CD1c-positive myeloid dendritic cell (primary cell): ENCODE measurements at regions not wholly inside any gene's neighbourhood (a gene's known extent, or its start where the extent isn't known, plus 50 kb on each side); places are given as distances from the start of the nearest gene placed in this dataset.
"Not testable (repeated sequence)": the region's sequence is repeated elsewhere in the genome, so short reads cannot be mapped to it uniquely, and the experiment has no call there.

Source experiments
- DNase-seq: peaks from one replicate; pipeline ENCODE4 v3.0.0-alpha.2; 2016; ENCODE audit errors: extremely low spot score

GRCh38 chr20:19026121-19026878 lies 186.1 kb upstream of the SLC24A3 start:
- no peak for DNase-seq

DNA sequence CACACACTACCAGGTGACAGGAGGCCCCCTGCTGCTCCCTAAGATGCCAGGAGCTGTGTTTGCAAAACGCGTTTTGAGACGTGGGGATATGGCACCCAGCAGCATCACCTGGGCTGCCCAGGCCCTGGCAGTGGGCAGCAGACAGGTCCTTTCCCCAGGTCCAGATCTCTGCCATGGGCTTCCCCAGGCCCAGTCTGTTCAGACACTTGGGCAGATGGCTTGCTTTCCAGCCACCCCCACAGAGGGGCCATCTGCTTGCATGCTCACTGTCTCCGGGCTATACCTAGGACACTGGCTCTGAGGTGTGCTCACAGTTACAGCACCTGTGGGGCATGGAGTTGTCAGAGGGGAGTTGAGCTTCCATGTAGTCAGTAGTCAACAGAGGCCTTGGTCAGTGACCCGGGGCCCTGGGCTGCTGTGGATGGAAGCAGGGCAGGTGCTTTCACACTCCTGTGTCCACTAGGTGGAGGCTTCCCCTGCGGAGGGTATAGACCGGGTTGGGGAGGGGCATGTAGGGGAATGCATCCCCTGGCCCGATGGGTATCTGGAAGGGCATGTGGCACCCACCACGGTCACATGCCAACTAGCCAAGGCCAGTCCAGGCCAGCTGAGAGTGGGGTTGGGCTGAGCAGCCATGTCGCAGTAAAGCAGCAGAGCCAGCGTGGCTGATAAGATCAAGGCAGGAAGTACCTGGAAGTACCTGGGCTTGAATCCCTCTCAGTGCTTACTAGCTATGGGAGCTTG lies 185.4 kb upstream of the SLC24A3 start:
- no peak for DNase-seq

GRCh38 chr20:19027971-19028370 lies 184.5 kb upstream of the SLC24A3 start:
- DNase-seq = no peak

GRCh38 chr20:19041787-19042186 lies 170.7 kb upstream of the SLC24A3 start:
- no peak for DNase-seq

- DNase-seq = no peak
Observed at GRCh38 chr20:19045371-19045770, 167.1 kb upstream of the SLC24A3 start.

GRCh38 chr20:19047040-19047950 lies 165.1 kb upstream of the SLC24A3 start:
- no peak for DNase-seq

GRCh38 chr20:19047951-19048296 lies 164.5 kb upstream of the SLC24A3 start:
- DNase-seq = no peak

DNA sequence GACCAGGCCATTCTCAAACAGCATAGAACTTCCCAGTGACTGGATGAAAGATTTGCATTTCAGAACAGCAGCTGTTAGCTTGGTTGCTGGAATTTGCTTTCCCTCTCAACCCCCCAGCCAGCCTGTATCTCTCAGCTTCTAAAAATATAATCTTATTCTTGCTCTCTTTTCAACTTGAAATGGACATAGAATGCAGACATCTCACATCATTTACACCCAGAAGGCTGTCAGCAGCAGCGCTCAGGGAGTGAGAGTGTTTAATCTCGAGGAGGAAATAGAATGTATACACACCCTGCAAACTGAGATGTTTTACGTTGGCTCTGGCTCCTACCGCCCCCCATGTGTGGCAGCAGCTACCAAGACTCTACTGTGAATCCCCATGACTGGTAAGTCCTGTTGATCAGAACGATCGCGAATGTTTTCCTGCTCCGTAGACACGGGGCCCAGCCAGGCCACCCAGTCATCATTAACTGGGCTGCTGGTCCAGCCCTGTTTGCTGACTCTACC lies 163.4 kb upstream of the SLC24A3 start:
- DNase-seq = no peak

DNA sequence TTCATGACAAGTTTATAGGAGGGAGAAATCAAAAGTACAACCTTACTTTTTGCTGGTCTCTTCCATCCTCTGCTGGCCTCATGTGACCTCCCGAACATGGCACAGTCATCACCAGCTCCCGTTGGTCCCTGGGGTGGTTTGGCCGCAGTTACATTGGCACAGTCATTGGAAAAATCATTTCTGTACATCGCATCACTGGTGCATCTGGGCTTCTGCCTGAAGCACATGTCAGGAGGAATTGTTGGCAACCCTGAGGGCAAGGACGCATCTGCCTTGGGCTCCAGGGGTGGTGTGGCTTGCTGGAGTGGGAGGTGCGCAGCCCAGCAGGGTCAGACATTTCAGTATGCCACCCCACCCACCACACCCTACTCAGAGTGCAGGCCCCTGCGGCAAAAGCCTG lies 162.9 kb upstream of the SLC24A3 start:
- DNase-seq = no peak

DNA sequence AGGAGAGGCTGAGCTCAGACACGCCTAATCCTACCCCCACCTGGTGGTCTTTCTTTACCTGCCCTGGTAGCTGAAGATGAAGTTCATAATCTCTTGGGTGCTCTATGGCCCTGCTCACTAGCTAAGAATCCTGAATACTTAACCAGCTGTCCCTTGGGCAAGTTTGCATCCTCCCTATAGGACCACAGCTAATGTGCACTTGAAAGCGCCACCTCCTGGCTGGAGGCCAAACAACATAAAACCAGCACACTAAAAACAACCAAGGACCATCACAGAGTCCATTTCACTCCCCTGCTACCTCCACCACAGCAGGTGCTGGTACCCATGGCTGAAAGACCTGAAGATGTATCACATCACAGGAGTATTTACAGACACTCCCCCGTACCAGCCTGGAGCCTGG lies 155.5 kb upstream of the SLC24A3 start:
- DNase-seq = no peak

DNA sequence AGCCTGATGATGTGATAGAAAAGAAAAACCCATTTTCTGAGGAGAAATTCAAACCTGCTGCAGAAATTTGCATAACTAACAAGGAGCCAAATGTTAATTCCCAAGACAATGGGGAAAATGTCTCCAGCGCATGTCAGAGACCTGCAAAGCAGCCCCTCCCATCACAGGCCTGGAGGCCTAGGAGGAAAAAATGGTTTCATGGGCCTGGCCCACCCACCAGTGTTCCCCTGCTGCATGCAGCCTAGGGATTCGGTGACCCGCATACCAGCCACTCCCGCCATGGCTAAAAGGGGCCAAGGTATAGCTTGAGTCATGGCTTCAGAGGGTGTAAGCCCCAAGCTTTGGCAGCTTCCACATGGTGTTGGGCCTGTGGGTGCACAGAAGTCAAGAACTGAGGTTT lies 147.7 kb upstream of the SLC24A3 start:
- DNase-seq = not testable (repeated sequence)

- DNase-seq = no peak
Observed at GRCh38 chr20:19067986-19068385, 144.5 kb upstream of the SLC24A3 start.

GRCh38 chr20:19070026-19070425 lies 142.4 kb upstream of the SLC24A3 start:
- no peak for DNase-seq

DNA sequence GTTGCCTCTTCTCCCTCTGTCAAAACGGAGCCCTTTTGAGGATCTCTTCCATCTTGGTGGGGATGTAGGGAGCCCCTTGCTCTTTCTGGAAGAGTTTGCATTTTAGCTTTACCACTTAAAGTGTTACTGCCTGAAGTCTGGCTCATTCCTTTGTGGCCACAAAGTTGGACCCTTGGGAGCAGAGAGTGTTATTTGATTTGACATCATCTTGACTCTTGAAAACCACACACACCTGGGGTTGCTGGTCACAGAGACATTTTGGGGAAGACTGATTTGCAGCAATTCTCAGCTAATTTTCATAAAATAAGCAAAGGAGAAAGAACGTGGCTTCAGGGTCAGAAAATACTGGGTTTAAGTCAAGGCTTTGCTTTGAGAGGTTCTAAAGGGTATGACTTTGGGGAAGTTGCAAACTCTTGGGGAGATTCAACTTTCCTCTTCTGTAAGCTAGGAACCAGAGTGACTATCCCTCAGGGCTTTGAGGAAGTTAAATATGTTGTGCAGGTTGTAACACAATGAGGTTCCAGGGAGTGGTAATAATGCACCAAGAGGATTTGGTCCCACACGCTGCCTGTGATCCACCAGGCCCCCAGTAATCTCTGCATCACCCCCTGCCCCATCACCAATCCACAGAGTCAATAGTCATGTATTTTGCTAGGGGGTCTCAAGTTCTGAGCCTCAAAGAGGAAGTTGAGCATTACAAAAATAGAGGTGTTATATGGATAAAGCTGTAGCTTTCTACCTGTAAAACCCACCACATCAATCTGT lies 141.6 kb upstream of the SLC24A3 start:
- DNase-seq = no peak

- DNase-seq = no peak
Observed at GRCh38 chr20:19071446-19071725, 141.1 kb upstream of the SLC24A3 start.

DNA sequence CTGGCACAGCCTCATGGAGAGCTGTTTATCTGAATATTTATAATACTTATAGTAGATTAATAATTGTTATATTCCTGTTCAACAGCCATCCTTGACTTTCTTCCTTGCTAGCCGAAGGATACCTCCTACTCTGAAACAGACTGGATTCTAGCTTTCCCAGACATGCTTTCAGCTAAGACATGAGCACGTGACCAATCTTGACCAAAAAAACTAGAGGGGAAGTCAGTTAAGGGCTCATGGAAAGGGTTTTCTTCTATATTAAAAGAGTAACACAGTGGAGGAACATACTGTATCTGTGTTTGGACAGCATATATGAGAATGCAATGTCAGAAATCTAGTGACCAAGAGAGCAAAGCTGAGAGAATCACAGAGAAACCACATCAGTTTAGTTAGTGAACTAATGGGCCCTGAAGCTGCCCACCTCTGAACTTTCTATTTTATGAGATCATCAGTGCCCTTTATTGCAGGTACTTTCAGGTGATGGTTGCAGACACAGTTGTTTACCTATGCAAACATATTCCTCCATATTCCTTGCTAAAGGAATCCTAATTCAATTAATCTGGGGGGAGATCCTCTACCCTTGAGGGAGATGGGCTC lies 140.4 kb upstream of the SLC24A3 start:
- DNase-seq = no peak

- DNase-seq = no peak
Observed at GRCh38 chr20:19072988-19073387, 139.5 kb upstream of the SLC24A3 start.

DNA sequence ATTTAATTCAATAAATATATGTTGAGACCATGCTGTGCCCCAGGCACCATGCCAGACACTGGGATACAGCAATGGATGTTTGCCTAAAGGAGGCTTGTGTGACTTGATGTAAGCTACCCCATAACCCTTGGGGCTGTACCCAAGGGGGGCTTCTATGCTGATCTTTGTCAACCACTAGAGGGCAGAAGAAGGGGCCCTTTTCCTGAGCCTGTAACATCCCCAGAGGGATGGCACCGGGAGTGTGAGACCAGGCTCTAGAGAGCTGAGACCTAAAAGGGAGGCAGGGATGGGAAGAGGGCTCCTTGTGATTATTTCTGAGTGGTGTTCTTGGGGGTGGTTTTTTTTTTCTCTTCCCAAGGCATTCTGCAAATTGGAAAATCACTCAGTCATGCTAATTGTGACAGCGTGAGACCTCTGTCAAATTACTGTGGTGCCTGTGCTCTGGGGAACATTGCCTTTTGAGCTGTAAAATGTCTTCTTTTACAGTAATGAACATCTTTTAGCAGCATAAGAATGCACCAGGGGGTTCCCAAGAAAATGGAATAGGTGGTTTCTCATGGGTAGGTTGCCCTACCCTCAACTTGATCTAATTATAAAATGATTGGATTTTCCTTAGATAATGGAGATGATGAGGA lies 138.7 kb upstream of the SLC24A3 start:
- DNase-seq = no peak

GRCh38 chr20:19074356-19074755 lies 138.1 kb upstream of the SLC24A3 start:
- DNase-seq = no peak

DNA sequence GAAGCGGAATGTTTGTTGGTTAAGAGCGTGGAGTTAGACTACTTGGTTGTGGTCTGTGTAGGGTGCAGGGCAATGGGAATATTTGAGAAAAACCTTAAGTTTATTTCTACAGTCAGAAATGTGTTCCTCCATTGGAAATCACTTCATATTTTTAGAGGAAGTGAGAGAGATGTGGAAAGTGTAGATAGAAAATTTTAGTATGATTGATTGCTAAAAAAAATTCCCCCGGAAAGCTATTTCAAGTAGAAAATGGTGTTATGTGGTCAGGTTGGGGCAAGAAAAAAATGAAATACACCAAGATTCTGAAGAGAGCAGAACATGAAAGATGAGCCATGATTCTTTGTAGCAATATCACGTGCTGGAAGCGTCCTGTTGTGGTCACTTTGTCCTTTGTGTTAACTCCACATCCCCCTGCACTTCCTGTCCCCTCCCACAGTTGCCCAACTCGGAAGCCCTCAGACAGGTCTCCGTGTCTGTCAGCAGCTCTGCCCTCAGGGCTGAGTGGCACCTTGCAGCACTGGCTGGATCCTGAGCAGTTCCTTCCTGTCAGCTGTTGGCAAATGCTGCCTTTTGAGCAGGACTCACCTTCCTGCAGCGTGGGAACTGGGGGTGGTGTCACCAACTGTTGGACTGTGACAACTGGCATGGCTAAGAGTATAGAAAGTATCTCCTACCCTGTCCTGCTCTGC lies 137.5 kb upstream of the SLC24A3 start:
- DNase-seq = peak; percentile 27
